ENCODE measurements at regions not wholly inside any gene's neighbourhood (a gene's known extent, or its start where the extent isn't known, plus 50 kb on each side); places are given as distances from the start of the nearest gene placed in this dataset.

DNA sequence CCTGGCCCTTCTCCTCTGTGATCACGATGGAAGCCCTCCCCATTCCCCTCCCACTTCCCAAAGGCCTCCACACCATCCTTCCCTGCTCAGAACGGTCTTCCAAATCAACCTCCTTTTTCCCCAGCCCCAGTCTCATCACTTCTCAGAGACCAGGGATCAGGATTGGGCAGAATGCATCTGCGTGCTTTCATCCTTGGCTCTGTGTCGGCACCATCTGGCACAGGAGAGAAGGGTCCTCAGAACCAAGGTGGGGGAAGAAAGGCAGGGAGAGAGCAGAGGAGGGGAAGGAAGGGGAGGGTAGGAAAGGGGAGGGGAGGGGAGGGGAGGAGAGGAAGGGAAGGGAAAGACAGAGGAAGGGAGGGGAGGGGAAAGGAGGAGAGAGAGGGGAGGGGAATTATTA, 52.4 kb upstream of the FICD start:
- no peak for DNase-seq

DNA sequence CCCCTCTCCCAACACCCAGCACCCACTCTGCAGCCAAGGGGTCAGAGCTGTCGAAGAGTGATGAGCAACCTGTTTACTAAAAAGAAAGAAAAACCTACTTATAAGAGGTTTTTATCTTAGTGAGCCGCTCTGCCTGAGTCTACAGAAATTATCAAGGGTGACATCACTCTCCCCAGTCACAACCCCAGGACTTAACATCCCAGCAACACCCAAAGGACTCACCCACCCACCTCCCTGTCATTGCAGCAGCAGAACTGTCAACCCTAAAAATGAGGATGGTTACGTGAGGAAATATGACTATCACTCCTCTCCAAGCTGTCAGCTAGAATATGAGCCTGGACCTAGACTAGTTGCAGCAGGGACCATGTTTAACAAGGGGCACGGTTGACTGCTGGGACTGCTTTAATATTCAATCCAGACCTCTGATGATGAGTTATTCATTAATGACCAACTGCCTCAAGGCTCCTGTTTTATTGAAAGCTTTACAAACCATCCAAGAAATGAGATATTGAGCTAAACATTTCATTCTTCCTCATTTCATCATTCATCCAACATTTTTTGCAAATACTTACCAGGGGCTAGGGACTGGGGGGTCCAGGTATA, 53.9 kb upstream of the FICD start:
- no peak for DNase-seq

DNA sequence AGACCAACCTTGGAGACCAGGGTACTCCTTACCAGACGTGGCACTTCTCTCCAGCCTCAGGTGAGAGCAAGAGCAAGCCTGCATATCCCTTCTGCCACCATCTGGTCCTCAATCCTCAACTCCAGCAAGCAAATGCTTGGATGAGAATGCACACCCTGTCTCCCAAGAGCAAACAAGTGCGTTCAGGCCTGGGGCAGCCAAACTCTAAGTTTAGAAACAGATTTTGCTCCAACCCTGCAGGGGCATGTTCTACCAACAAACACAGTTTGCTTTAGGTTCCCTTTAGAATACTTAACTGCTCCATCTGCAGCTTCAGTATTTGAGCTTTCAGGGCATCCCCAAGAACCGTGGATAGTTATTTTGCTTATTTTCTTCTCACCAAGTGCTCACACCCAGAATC, 55.9 kb upstream of the FICD start:
- peak; percentile 46 to 57 for DNase-seq

DNA sequence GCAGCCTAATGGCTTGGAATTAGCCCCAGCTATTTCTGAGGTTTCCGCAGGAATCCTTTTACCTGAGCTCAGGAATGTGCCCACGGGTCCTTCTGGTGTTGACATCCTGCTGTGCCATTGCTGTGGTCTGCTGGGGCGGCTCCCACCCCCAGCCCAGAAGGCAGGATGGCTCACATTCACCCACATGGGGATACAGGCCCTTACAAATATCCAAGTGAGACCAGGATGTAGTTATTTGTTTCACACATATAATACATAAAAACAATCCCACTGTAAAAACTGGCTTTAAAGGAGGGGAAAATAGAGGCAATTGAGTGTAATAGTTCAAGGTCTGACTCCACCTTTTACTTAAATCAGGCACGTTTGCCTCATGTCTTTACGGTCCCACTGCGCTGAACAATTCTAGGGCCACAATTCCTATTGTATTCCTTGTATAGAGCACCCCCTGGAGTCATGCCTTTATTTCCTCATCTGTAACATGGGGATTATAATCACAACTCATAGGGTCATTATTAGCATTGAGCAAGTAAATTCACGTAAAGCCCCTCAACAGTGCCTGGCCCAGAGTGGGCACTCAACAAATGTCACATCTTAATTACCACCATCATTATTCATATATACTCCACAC, 57.2 kb upstream of the FICD start:
- DNase-seq: no peak

DNA sequence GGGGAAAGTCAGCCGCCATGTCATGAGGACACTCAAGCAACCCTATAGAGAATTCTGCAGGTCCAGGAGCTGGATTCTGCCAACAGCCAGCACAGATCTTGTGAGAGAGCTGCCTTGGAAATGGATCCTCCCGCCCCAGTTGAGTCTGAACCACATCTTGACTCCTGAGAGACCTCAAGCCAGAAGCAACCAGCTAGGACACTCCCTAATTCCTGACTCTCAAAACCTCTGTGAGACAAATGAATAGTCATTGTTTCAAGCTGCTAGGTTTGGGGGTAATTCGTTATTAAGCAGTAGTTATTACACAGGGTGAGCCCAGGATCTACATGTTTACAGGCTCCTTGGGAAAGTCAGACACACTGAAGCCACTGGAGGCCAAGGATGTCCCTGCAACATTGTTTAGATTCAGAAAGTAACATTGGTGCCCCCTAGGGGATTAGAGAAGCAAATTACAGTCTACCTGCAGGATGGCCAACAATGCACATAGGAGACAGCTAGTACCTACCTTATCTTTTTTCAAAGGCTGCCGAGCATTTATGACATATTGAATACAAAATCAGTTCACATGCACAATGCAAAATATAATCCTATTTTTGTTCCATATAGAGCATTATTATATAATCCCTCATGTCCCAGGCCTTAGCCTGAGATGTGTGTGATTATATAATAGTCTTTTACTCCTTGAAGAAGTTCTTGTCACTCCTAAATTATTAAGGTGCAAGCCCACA, 57.9 kb upstream of the FICD start:
- DNase-seq: peak; percentile 11 to 65

DNA sequence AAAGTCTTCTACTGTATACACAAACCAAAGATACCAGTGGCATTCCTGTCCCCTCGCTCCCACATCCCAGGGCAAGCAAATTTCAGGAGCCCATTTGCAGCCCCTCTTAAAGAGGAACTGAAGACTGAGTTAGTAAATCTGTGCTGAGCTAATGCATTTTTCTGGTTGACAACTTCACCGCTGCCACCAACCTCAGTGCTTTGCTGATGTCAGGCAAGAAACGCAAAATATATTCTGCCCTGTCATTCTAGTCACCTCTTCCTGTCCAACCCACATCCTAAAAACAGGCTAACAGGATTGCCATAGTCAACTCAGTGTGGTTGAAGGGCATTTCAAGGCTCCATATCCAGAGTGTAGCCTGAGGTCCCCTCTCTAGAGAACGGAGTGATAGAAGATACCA, 59.4 kb upstream of the FICD start:
- DNase-seq: no peak

DNA sequence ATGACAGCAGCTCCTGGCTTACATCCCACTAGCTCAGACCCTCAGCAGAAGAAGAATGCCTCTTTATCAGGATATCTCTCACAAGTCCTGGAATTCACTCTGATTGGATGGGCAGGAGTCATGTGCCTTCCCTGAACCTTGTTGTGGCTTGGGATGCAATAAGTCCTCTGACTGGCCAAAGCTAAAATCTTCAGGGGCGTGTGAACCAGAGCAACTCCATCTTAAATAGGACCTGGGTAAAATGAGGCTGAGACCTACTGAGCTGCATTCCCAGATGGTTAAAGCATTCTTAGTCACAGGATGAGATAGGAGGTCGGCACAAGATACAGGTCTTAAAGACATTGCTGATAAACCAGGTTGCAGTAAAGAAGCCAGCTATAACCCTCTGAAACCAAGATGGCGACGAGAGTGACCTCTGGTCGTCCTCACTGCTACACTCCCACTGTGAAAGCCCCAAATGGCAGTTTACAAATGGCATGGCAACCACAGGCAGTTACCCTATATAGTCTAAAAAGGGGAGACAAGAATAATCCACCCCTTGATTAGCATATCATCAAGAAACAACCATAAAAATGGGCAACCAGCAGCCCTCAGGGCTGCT, 60.4 kb upstream of the FICD start:
- no peak for DNase-seq

DNA sequence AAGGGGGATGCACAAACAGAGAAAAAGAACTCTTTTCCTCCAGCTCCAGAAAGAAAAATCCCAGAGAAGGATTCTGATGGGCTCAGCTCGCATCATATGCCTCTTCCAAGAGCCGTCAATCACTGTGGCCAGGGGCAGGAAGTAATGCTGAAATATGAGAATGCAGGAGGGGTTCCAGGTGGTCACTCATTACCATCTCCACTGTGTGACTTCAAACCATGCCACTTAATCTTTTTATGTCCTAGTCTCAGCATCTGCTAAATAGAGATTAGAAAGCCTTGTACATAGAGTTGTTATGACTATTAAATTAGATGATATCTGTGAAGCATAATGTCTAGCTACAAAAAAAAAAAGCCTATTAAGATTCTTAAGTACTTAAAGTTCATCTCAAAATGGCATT, 65.6 kb upstream of the FICD start:
- no peak for DNase-seq

DNA sequence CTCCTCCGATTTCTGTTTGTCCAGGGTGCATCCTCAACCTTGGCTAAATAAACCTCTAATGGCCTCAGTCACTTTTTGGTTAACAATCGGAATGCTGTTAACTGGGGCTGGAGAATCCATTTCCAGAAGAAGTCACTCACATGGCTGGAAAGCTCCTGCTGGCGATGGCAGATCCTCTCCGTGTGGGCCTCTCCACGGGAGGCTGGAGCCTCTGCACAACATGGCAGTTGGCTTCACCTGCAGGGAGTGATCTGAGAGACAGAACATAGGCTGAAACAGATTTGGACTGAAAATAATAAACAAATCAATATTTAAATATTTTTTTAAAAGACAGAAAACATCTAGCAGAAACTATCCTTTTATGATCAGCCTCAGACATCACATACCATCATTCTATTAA, 66.8 kb upstream of the FICD start:
- DNase-seq: no peak

DNA sequence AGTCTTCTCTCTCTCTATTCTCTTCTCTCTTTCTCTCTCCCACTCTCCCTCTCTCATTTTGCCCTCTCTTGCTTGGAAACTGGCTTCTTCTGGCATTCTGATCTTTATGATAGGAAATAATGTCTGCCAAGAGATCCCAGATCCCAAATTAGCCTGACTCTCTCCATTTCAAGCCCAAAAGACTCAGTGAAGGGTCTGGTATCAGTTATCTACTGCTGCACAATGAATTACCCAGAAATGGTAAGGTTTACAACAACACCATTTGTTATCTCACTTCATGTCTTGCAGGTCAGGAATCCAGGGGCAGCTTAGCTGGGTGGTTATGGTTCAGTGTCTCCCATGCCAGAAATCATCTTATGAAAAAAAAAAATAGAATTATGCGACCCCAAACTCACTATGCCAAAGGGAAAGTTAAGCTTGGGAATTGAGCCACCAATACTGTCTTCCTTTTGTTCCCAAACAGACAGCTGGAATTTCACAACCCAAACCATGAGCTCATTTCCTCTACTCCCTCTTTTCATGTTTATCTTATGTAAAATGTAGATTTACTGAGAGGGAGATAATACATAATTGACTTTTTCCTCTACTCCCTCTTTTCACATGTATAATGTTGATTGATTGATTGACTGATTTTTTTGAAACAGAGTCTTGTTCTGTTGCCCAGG, 67.8 kb upstream of the FICD start:
- DNase-seq: no peak

DNA sequence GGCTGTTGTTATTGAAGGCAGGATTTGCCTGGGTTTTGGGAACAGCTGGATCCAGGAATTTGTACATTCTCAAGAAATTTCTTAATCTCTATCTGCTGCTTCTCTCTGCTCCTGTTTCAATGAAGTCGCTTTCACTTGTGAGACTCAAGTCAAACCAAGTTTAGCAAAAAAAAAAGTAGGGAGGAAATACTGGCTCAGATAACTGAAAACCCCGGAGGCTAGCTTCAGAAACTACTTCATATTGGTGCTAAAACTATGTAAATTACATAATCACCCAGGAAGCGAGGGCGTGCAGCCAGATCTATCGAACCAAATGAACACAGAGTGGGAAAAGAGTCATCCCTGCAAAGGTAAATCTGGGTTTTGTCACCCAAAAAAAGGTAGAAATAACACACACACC, 68.3 kb upstream of the FICD start:
- DNase-seq: no peak

DNA sequence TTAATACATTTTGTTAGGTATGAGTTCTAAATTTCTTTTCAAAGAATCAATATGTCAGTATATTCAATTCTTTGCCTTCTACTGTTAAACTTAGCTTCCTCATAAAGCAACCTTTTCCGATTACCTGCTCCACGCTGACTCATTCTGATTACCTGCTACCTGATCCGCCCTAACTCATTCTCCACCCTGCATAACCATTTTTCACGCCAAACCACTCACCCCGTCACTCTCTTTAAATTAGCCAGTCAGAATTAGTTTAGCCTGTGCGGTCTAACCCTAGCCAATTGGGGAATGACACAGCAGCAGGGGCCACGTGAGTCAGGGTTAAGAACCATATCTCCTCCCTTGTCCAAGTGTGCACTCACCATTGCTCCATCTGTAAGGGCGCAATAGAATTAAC, 72.2 kb upstream of the FICD start:
- no peak for DNase-seq

DNA sequence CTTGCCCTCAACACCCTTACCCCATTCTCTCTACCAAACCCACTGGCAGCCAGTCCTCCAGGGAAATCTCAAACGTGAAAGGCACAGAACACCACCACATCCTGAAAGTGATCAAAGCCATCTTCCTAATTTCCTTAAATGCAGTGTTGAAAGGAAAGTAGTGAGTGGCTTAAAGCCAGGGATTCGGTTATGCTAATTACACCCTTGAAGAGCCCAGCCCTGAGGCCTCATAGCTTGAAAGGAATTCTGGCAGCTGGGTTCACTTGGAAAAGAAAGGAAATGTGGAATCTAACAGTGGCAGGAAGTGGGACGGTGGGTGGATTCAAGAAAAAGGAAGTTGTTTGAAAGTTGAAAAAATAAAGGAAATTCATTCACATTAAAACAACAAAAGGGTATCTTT, 73.0 kb upstream of the FICD start:
- DNase-seq: no peak

DNA sequence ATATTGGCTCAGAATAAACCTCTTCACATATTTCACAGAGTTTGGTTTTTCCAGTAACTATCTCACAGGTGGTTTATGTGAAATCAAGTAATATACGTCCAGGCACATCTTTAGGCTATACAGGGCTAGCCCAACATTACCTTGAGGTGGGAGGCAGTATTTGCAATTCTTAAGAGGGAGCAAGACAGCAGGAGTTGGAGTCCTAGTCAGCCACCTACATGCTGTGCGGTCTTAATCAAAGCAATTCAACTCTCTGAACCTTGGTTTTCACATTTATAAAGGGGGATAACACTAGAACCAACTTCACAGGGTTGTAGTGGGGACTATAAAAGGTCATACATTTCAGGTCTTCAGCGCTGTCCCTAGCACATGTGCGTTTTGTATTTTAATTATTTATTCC, 73.5 kb upstream of the FICD start:
- no peak for DNase-seq

DNA sequence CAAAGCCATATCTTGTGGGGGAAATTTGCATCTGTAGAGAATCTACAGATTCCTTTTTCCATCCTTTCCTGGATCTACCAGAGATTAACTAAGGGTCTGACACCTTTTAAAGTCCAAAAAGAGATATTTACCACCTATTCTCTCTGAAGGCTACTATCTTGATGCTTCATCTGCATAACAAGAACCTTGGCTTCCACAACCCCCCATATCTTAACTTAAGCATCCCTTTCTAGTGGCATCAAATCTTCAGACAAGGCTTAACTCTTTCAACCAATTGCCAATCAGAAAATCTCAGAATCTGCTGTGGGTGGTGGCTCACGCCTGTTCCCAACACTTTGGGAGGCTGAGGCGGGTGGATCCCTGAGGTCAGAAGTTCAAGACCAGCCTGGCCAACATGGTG, 74.3 kb upstream of the FICD start:
- no peak for DNase-seq

DNA sequence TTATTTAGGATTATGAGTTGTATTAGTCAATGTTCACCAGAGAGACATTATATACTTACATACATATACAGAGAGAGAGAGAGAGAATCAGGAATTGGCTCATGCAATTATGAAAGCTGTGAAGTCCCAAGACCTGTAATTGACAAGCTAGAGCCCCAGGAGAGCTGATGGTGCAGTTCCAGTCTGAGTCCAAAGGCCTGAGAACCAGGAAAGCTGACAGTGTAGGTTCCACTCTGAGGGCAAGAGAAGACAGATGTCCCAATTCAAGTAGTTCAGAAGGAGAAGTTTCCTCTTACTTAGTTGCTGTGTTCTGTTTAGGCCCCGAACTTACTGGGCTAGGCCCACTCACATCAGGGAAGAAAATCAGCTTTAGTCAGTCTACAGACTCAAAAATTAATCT, 76.4 kb upstream of the FICD start:
- DNase-seq: no peak

DNA sequence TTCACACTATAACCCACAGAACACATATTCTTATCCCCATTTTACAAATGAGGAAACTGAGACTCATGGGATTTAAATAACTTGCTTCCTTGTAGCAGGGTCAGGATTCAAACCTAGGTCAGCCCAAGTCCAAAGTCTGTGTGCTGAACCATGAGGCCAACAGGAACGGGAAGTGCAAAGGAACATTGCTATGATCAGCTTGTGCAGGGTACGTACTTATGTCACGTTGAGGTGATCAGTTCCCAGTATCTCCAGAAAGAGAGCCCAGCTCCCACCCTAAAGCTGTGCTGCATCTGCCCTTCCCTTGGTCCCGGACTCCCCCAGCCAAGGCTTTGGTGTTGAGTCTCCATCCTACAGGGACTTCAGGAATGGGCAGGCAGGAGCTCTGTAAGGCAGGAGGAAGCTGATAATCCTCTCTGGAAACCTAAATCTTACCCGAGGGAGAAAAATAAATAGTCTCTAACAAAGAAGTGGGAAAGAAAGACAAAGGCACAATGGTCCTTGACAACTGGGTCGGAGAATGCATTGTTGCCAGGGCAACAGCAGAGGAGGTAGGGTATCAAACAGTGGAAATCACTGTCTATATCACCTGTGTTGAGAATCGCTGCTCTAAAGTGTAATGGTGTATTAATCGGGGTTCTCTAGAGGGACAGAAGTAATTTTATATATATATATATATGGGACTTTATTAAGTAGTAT, 82.5 kb upstream of the FICD start:
- DNase-seq: no peak

DNA sequence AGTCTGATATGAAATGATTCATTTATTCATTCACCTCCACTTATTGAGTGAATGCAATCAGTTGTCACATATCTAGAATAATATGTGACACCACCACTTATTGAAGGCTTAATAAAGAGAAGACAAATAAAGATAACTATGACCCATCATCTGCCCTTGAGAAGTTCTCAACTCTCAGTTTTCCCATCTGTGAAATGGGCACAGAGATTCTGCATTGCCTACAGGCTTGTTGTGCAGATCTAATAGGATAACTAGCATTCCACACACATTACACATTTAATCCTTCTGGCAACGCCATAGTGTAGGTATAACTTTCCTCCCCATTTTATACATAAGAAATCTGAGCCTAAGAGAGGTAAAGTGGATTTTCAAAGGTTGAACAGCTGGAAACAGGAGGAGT, 84.2 kb upstream of the FICD start:
- no peak for DNase-seq

DNA sequence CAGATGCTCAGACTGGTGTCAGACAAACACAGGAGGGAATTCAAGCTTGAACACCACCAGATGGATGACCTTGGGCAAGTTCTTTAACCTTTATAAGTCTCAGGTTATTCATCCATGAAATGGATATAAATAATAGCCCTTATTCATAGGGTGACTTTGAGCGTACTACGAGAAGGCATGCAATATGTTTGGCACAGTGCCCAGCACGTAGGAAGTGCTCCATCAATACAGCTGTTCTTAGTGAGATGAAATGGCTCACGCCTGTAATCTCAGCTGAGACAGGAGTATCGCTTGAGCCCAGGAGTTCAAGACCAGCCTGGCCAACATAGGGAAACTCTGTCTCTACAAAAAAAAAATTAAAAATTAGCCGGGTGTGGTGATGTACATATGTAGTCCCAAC, 84.8 kb upstream of the FICD start:
- DNase-seq: no peak

DNA sequence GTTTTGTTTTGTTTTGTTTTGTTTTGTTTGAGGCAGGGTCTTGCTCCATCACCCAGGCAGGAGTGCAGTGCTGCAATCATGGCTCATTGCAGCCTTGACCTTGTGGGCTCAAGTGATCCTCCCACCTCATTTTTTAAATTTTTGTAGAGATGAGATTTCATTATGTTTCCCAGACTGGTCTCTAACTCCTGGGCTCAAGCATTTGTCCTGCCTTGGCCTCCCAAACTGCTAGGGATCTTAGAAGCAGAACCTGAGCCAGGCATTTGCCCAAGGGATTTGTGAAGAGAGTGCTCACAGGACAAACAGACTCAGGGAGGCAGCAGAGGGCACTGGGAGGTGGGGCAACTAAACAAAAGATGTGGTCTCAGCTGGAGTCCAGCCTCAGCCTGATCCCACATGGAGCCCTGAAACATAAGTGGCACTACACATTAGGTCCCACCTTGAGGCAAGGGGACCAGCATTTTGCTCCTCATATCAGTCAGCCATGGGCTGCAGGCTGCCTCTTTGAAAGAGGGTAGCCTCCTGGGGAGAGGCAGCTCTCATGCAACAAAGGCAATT, 86.2 kb upstream of the CMKLR1 start:
- no peak for DNase-seq

DNA sequence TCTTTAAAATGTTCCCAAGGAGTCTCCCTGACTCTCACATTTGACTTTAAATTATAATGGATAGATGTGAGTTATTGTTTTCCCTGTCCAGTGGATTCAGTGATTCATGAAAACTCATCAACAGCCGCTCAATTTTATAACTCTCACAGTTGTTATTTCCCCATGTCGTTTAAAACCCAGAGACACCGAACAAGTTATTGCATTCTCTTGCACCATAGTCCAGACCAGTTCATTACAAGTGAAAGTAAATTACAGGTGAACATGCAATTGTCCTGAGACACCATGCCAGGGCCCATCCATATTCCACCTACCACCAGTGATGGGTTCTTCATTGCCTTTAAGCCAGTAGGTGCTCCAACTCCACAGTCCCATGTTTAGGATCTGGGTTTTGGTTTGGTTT, 85.7 kb upstream of the CMKLR1 start:
- DNase-seq: no peak

DNA sequence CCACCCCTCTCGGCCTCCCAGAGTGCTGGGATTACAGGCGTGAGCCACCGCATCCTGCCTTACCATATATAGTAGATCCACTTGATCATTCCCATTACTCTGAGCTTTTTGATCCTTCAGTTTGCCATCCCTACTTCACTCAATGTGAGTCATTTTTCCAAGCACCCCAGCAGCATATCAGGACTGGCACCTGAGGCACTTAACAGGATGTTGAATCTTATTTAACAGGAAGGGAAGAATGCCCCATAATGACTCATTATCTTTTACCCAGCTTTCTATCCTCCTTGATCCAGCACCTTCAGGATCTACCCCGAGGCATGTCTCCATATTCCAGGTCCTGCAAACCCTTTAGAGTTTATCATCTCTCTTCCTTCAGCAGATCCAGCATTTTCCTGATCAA, 84.9 kb upstream of the CMKLR1 start:
- DNase-seq: no peak

DNA sequence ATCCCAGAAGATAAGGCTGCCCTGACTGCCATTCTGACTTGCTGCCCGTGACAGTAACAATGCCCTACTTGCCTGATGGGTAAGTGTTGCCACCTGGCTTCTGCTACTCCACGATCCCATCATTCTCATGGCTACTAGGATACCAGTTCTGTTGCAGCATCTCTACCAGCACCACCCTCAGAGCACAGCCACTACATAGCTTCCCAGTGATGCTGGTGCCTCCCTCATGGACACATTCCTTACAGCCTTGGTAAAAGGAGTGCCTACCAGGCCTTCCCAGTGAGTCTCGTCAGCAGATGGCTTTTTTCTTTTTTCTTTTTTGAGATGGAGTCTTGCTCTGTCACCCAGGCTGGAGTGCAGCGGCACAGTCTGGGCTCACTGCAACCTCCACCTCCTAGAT, 84.4 kb upstream of the CMKLR1 start:
- DNase-seq: no peak
